H1 (cell line): ENCODE measurements at regions not wholly inside any gene's neighbourhood (a gene's known extent, or its start where the extent isn't known, plus 50 kb on each side); places are given as distances from the start of the nearest gene placed in this dataset.

Experiments
- CTCF ChIA-PET: fragments of 300-600 bp; sonication (Branson Sonifier 250); formaldehyde crosslinking; loops from one replicate; lab custom pipeline; 2021; ENCODE audit not compliant: partially characterized antibody; lab: Charles Lee
- POLR2A ChIA-PET: fragments of 300-600 bp; sonication (Branson Sonifier 250); formaldehyde crosslinking; loops from one replicate; lab custom pipeline; 2021; ENCODE audit warnings: inconsistent platforms; ENCODE audit not compliant: partially characterized antibody; lab: Charles Lee
- DNase-seq, 2 experiments: peaks; one replicate each; pipeline versions ENCODE4 v3.0.0 to v3.0.0-alpha.2; 2010 to 2022; ENCODE audit warnings: low spot score in 2 of 2, low read depth in 1 of 2, mixed read lengths in 1 of 2
- FAIRE-seq: peaks from 2 replicates; lab custom pipeline; 2011; peaks lifted over from hg19 to GRCh38; lab: Jason Lieb, UNC
- H2AFZ ChIP-seq: 2 replicates; pipeline ENCODE4 v1.8.1; 2012; ENCODE audit warnings: low read length, inconsistent platforms
- H2AK5ac ChIP-seq: 2 replicates; pipeline ENCODE4 v1.6.1; 2013; ENCODE audit warnings: low read depth, low read length
- H2BK120ac ChIP-seq: replicated peaks from 2 replicates; pipeline ENCODE3; 2013; ENCODE audit warnings: low read depth, low read length, inconsistent platforms
- H2BK12ac ChIP-seq: 2 replicates; pipeline ENCODE4 v1.6.1; 2013; ENCODE audit warnings: low read depth, low read length
- H2BK15ac ChIP-seq: 2 replicates; pipeline ENCODE4 v1.6.1; 2013; ENCODE audit warnings: low read length
- H2BK20ac ChIP-seq: 2 replicates; pipeline ENCODE4 v1.6.1; 2013; ENCODE audit warnings: low read length
- H2BK5ac ChIP-seq: 2 replicates; pipeline ENCODE4 v1.6.1; 2013; ENCODE audit warnings: low read depth, low read length
- H3K14ac ChIP-seq: 2 replicates; pipeline ENCODE4 v1.6.1; 2013; ENCODE audit warnings: inconsistent platforms; ENCODE audit not compliant: insufficient read length
- H3K18ac ChIP-seq: 2 replicates; pipeline ENCODE4 v1.6.1; 2013; ENCODE audit warnings: low read length; ENCODE audit errors: extremely low read depth
- H3K23ac ChIP-seq: 2 replicates; pipeline ENCODE4 v1.6.1; 2013; ENCODE audit warnings: inconsistent platforms; ENCODE audit not compliant: insufficient read length
- H3K23me2 ChIP-seq: 2 replicates; pipeline ENCODE4 v1.6.1; 2013; ENCODE audit warnings: low read depth, low read length
- H3K27ac ChIP-seq: 2 replicates; pipeline ENCODE4 v1.6.1; 2011; ENCODE audit warnings: low read depth, low read length, inconsistent platforms
- H3K27me3 ChIP-seq, 4 experiments: replicated peaks in 1 of 4; 1 replicate in 1 of 4; 2 replicates in 3 of 4; pipeline versions ENCODE4 v1.6.1 to v1.8.1; 2011 to 2013; ENCODE audit warnings: low read length in 3 of 4, mild to moderate bottlenecking in 3 of 4, inconsistent platforms in 2 of 4, mixed read lengths in 2 of 4, moderate library complexity in 1 of 4; ENCODE audit not compliant: control insufficient read depth in 3 of 4, insufficient read depth in 3 of 4; ENCODE audit errors: extremely low read depth in 1 of 4
- H3K36me3 ChIP-seq, 4 experiments: 2 replicates each; pipeline versions ENCODE4 v1.6.1 to v1.8.1; 2011 to 2013; ENCODE audit warnings: mild to moderate bottlenecking in 4 of 4, low read length in 3 of 4, moderate library complexity in 2 of 4, control low read depth in 1 of 4, inconsistent platforms in 1 of 4; ENCODE audit not compliant: insufficient read depth in 4 of 4, control insufficient read depth in 2 of 4
- H3K4ac ChIP-seq: replicated peaks from 2 replicates; pipeline ENCODE3; 2013; ENCODE audit warnings: low read length, low read depth, mixed read lengths, inconsistent platforms; ENCODE audit not compliant: insufficient read length
- H3K4me1 ChIP-seq, 4 experiments: replicated peaks in 1 of 4; 1 replicate in 1 of 4; 2 replicates in 3 of 4; pipeline versions ENCODE4 v1.6.1 to v1.8.1; 2011 to 2013; ENCODE audit warnings: low read length in 3 of 4, inconsistent platforms in 2 of 4, mixed read lengths in 1 of 4; ENCODE audit not compliant: insufficient read depth in 4 of 4, control insufficient read depth in 3 of 4
- H3K4me2 ChIP-seq, 2 experiments: 2 replicates each; pipeline versions ENCODE4 v1.6.1 to v1.8.1; 2011 to 2013; ENCODE audit warnings: low read depth in 2 of 2, low read length in 2 of 2, control low read depth in 1 of 2, inconsistent platforms in 1 of 2, mild to moderate bottlenecking in 1 of 2; ENCODE audit not compliant: insufficient read depth in 1 of 2
- H3K4me3 ChIP-seq, 4 experiments: fragments of 200-600, 300-600 bp in 1 of 4; sonication (generic), shearing (Covaris generic), sonication (Bioruptor Twin) in 1 of 4; 2 replicates each; pipeline versions ENCODE4 v1.5.1 to v1.8.1; 2011 to 2016; ENCODE audit warnings: low read length in 4 of 4, low read depth in 3 of 4, control low read depth in 2 of 4, inconsistent platforms in 2 of 4, mild to moderate bottlenecking in 2 of 4, mixed read lengths in 1 of 4, moderate library complexity in 1 of 4; ENCODE audit not compliant: insufficient read depth in 2 of 4; ENCODE audit errors: extremely low read depth in 1 of 4
- H3K56ac ChIP-seq: replicated peaks from 2 replicates; pipeline ENCODE3; 2013; ENCODE audit warnings: low read depth, mild to moderate bottlenecking, mixed read lengths, low read length, inconsistent platforms; ENCODE audit not compliant: insufficient read length
- H3K79me1 ChIP-seq: 2 replicates; pipeline ENCODE4 v1.6.1; 2013; ENCODE audit warnings: low read depth, low read length, control low read depth
- H3K79me2 ChIP-seq, 2 experiments: 2 replicates each; pipeline versions ENCODE4 v1.6.1 to v1.8.1; 2012 to 2013; ENCODE audit warnings: low read length in 2 of 2, mild to moderate bottlenecking in 2 of 2, inconsistent platforms in 1 of 2; ENCODE audit not compliant: insufficient read depth in 2 of 2, control insufficient read depth in 1 of 2
- H3K9ac ChIP-seq, 4 experiments: replicated peaks in 1 of 4; 1 replicate in 1 of 4; 2 replicates in 3 of 4; pipeline versions ENCODE4 v1.6.1 to v1.8.1; 2011 to 2013; ENCODE audit warnings: low read depth in 3 of 4, low read length in 3 of 4, control low read depth in 2 of 4, mild to moderate bottlenecking in 2 of 4, moderate library complexity in 2 of 4, inconsistent platforms in 1 of 4; ENCODE audit errors: extremely low read depth in 1 of 4
- H3K9me3 ChIP-seq, 2 experiments: 2 replicates each; pipeline versions ENCODE4 v1.6.1 to v1.8.1; 2012 to 2013; ENCODE audit warnings: mild to moderate bottlenecking in 2 of 2, moderate library complexity in 2 of 2, control low read depth in 1 of 2, inconsistent platforms in 1 of 2, low read depth in 1 of 2, low read length in 1 of 2, mixed read lengths in 1 of 2; ENCODE audit not compliant: insufficient read depth in 2 of 2
- H4K20me1 ChIP-seq, 2 experiments: replicated peaks in 1 of 2; 2 replicates each; pipeline versions ENCODE3 to v1.8.1; 2011 to 2013; ENCODE audit warnings: inconsistent platforms in 2 of 2, low read length in 2 of 2, mild to moderate bottlenecking in 1 of 2; ENCODE audit not compliant: insufficient read depth in 2 of 2, control insufficient read depth in 1 of 2
- H4K5ac ChIP-seq: 2 replicates; pipeline ENCODE4 v1.6.1; 2013; ENCODE audit warnings: low read length, low read depth, mixed read lengths, inconsistent platforms; ENCODE audit not compliant: insufficient read length
- H4K8ac ChIP-seq: 2 replicates; pipeline ENCODE4 v1.8.0; 2013; ENCODE audit warnings: mild to moderate bottlenecking, moderate library complexity, low read length, inconsistent platforms; ENCODE audit not compliant: insufficient read depth; ENCODE audit errors: extremely low read depth
- H4K91ac ChIP-seq: replicated peaks from 2 replicates; pipeline ENCODE3; 2013; ENCODE audit warnings: low read length, mixed read lengths, inconsistent platforms; ENCODE audit not compliant: insufficient read length
- CBX8 ChIP-seq: fragments of 300-800, 300-1000 bp; sonication (generic); IDR thresholded peaks from 2 replicates; pipeline ENCODE4 v1.7.1; 2016; ENCODE audit warnings: low read depth, low read length, borderline replicate concordance
- EP300 ChIP-seq, 2 experiments: IDR thresholded peaks; 1 replicate in 1 of 2; 2 replicates in 1 of 2; pipeline ENCODE4 v1.6.1; 2011 to 2012; ENCODE audit warnings: low read depth in 2 of 2, low read length in 2 of 2, mild to moderate bottlenecking in 2 of 2, borderline replicate concordance in 1 of 2, inconsistent platforms in 1 of 2, moderate library complexity in 1 of 2
- HDAC2 ChIP-seq, 2 experiments: fragments of 300-600 bp in 1 of 2; sonication (generic) in 1 of 2; IDR thresholded peaks; 2 replicates each; pipeline ENCODE4 v1.6.1; 2011 to 2012; ENCODE audit warnings: low read depth in 2 of 2, low read length in 2 of 2, mild to moderate bottlenecking in 2 of 2, moderate library complexity in 2 of 2, borderline replicate concordance in 1 of 2, inconsistent platforms in 1 of 2
- KDM4A ChIP-seq: IDR thresholded peaks from one replicate; pipeline ENCODE4 v1.7.1; 2012; ENCODE audit warnings: low read depth, mild to moderate bottlenecking, moderate library complexity, low read length, inconsistent platforms; ENCODE audit not compliant: severe bottlenecking
- RFX5 ChIP-seq: IDR thresholded peaks from 2 replicates; pipeline ENCODE4 v1.6.1; 2011; ENCODE audit warnings: low read depth, low read length, improper control_type of control experiment, borderline replicate concordance
- SIRT6 ChIP-seq: IDR thresholded peaks from one replicate; pipeline ENCODE4 v1.7.1; 2012; ENCODE audit warnings: low read length, inconsistent platforms
- TBP ChIP-seq: IDR thresholded peaks from 2 replicates; pipeline ENCODE4 v1.6.1; 2011; ENCODE audit warnings: low read depth, low read length, improper control_type of control experiment
- USF2 ChIP-seq: IDR thresholded peaks from 2 replicates; pipeline ENCODE4 v1.6.1; 2011; ENCODE audit warnings: low read length, improper control_type of control experiment
- WGBS, 2 experiments: shearing (Covaris generic) in 1 of 2; methylation state at CpG; one replicate each; pipeline versions ENCODE4 v1.1.6 to v1.1.7; 2013 to 2015; ENCODE audit warnings: low lambda C conversion rate in 2 of 2, mixed read lengths in 2 of 2, inconsistent platforms in 1 of 2, low coverage in 1 of 2, missing lambda C conversion rate in 1 of 2; ENCODE audit not compliant: insufficient replicate concordance in 2 of 2, insufficient coverage in 1 of 2, insufficient read length in 1 of 2; ENCODE audit errors: extremely low coverage in 1 of 2, missing lambda C conversion rate in 1 of 2; 5-methylcytosine and 5-hydroxymethylcytosine counted together
- TF ChIP-seq, protein P1 (sequence below): IDR thresholded peaks from 2 replicates; pipeline ENCODE4 v1.6.1; 2011; ENCODE audit warnings: low read depth, mild to moderate bottlenecking, low read length; ENCODE audit not compliant: insufficient read depth

- Histone ChIP-seq H4K8ac (no peak overlapping the region), H2AK5ac (no peak overlapping the region), H3K14ac (no peak overlapping the region), H3K4me1 (no peaks in the 10 kb centered on the region), H4K91ac (no peak overlapping the region), H3K27me3 (no peaks in the 10 kb centered on the region), H3K9me3 (no peaks in the 10 kb centered on the region), H3K36me3 (no peaks in the 10 kb centered on the region), H3K4me3 (no peak overlapping the region), H2AFZ (no peak overlapping the region), H3K56ac (no peak overlapping the region), H2BK15ac (no peak overlapping the region), H3K79me1 (no peaks in the 10 kb centered on the region), H3K23me2 (no peaks in the 10 kb centered on the region; the same call in 1 of the 2 replicates), H3K9ac (no peak overlapping the region), H3K27ac (no peak overlapping the region), H3K4me2 (no peak overlapping the region), H3K79me2 (no peaks in the 10 kb centered on the region), H2BK12ac (no peak overlapping the region), H4K20me1 (no peaks in the 10 kb centered on the region), H3K18ac (no peak overlapping the region), H3K23ac (no peak overlapping the region), H2BK5ac (no peak overlapping the region), H2BK120ac (no peak overlapping the region), H3K4ac (no peak overlapping the region), H2BK20ac (no peak overlapping the region), H4K5ac (no peak overlapping the region)
- WGBS, 2 experiments = 82% methylated on average over 4 of the region's 5 CpGs; no CpG with 5 or more reads in 1 of the 2 experiments
- ChIA-PET POLR2A (no interaction called here), CTCF (no interaction called here)
- FAIRE-seq (no peak), DNase-seq (no peak)
- TF ChIP-seq SIRT6 (no peak), RFX5 (no peak), TBP (no peak), USF2 (no peak), HDAC2 (IDR thresholded peaks at IDR 0.05; ENCODE audit: borderline replicate concordance in 1 of 2, low read depth in 2 of 2, low read length in 2 of 2) (no peak), EP300 (IDR thresholded peaks at IDR 0.05; ENCODE audit: borderline replicate concordance in 1 of 2, low read depth in 2 of 2, low read length in 2 of 2) (no peak), CBX8 (no peak), KDM4A (no peak)
- TF ChIP-seq, protein P1, sequence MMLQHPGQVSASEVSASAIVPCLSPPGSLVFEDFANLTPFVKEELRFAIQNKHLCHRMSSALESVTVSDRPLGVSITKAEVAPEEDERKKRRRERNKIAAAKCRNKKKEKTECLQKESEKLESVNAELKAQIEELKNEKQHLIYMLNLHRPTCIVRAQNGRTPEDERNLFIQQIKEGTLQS = no peak
These were observed 93.8 kb downstream of the FAM174B start for GRCh38 chr15:92561754-92562153.
